ENCODE measurements at regions not wholly inside any gene's neighbourhood (a gene's known extent, or its start where the extent isn't known, plus 50 kb on each side); places are given as distances from the start of the nearest gene placed in this dataset.

GRCh38 chr6:129776542-129777330, 66.8 kb upstream of the ARHGAP18 start:
- no peak for TF ChIP-seq CTCF (IDR thresholded peaks at IDR 0.05)
- no peak for TF ChIP-seq POLR2A (IDR thresholded peaks at IDR 0.05)
